SH-SY5Y (cell line): ENCODE measurements at regions not wholly inside any gene's neighbourhood (a gene's known extent, or its start where the extent isn't known, plus 50 kb on each side); places are given as distances from the start of the nearest gene placed in this dataset.

Experiments
- GATA2 ChIP-seq: IDR thresholded peaks from 2 replicates; pipeline ENCODE4 v1.6.1; 2011; ENCODE audit warnings: mild to moderate bottlenecking, low read depth, low read length
- GATA3 ChIP-seq: IDR thresholded peaks from 2 replicates; pipeline ENCODE4 v1.6.1; 2011; ENCODE audit warnings: low read depth, mild to moderate bottlenecking, low read length, moderate library complexity

DNA sequence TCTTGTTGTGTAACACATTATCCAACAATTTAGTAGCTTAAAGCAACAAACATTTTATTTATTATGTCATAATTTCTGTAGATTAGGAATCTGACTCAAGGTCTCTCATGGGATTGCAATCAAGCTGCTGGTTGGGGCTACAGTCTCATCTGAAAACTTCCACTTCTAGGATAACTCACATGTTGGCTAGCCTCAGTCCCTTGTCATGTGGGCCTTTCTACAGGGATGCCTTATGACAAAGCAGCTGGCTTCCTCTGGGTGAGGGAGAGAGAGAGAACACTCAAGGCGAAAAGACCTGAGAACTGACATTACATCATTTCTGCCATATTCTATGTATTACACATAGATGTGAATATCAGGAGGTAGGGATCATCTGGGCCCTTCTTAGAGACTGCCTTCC, 317.9 kb upstream of the VRK2 start:
- TF ChIP-seq GATA2 (no peak), GATA3 (no peak)
